CD14-positive monocyte (primary cell): ENCODE measurements at regions not wholly inside any gene's neighbourhood (a gene's known extent, or its start where the extent isn't known, plus 50 kb on each side); places are given as distances from the start of the nearest gene placed in this dataset.

Experiments
- DNase-seq, 3 donors: peaks; one replicate each; pipeline ENCODE4 v3.0.0-alpha.2; 2011 to 2022
- H2AFZ ChIP-seq: 2 replicates; pipeline ENCODE4 v1.6.0; 2012; ENCODE audit warnings: mild to moderate bottlenecking, low read depth, low read length, inconsistent platforms; ENCODE audit not compliant: insufficient read depth, poor library complexity, severe bottlenecking
- H3K27ac ChIP-seq, 2 donors: 1 replicate in 1 of 2; 2 replicates in 1 of 2; pipeline ENCODE4 v1.5.1; 2012 to 2013; ENCODE audit warnings: low read length in 2 of 2, control low read depth in 1 of 2, inconsistent platforms in 1 of 2, low read depth in 1 of 2, mild to moderate bottlenecking in 1 of 2
- H3K27me3 ChIP-seq, 2 donors: one replicate each; pipeline versions ENCODE4 v1.6.0 to v1.6.1; 2011 to 2013; ENCODE audit warnings: low read length in 2 of 2; ENCODE audit not compliant: control insufficient read depth in 2 of 2, insufficient read depth in 2 of 2
- H3K36me3 ChIP-seq, 2 donors: replicated peaks in 1 of 2; 1 replicate in 1 of 2; 2 replicates in 1 of 2; pipeline versions ENCODE4 v1.5.1 to v1.6.1; 2012 to 2013; ENCODE audit warnings: low read length in 2 of 2, control low read depth in 1 of 2, inconsistent platforms in 1 of 2, mild to moderate bottlenecking in 1 of 2; ENCODE audit not compliant: insufficient read depth in 2 of 2, control insufficient read depth in 1 of 2
- H3K4me1 ChIP-seq, 2 donors: 1 replicate in 1 of 2; 2 replicates in 1 of 2; pipeline versions ENCODE4 v1.5.1 to v1.6.1; 2012 to 2013; ENCODE audit warnings: low read length in 2 of 2, control low read depth in 1 of 2, inconsistent platforms in 1 of 2, mild to moderate bottlenecking in 1 of 2, moderate library complexity in 1 of 2; ENCODE audit not compliant: insufficient read depth in 2 of 2, control insufficient read depth in 1 of 2
- H3K4me2 ChIP-seq: replicated peaks from 2 replicates; pipeline ENCODE3; 2012; ENCODE audit warnings: low read length, moderate library complexity, mild to moderate bottlenecking; ENCODE audit not compliant: poor library complexity, severe bottlenecking; ENCODE audit errors: extremely low read depth
- H3K4me3 ChIP-seq, 3 experiments: fragments of 200-600 bp in 1 of 3; sonication (generic) in 1 of 3; replicated peaks in 1 of 3; 1 replicate in 2 of 3; 2 replicates in 1 of 3; pipeline ENCODE4 v1.5.1; 2011 to 2013; ENCODE audit warnings: low read length in 3 of 3, mild to moderate bottlenecking in 3 of 3, control low read depth in 2 of 3, low read depth in 2 of 3, inconsistent platforms in 1 of 3, moderate library complexity in 1 of 3
- H3K79me2 ChIP-seq: 2 replicates; pipeline ENCODE4 v1.6.0; 2012; ENCODE audit warnings: mild to moderate bottlenecking, control low read depth, inconsistent platforms, low read length, moderate library complexity; ENCODE audit not compliant: insufficient read depth
- H3K9ac ChIP-seq: 2 replicates; pipeline ENCODE4 v1.6.0; 2017; ENCODE audit warnings: low read length, mild to moderate bottlenecking; ENCODE audit not compliant: insufficient read depth, poor library complexity, severe bottlenecking
- H3K9me3 ChIP-seq, 2 donors: replicated peaks in 1 of 2; 1 replicate in 1 of 2; 2 replicates in 1 of 2; pipeline versions ENCODE4 v1.5.1 to v1.6.1; 2012 to 2013; ENCODE audit warnings: low read length in 2 of 2, control low read depth in 1 of 2; ENCODE audit not compliant: control insufficient read depth in 1 of 2, insufficient read depth in 1 of 2
- H4K20me1 ChIP-seq: 2 replicates; pipeline ENCODE4 v1.6.0; 2012; ENCODE audit warnings: mild to moderate bottlenecking, low read length, control low read depth, moderate library complexity; ENCODE audit not compliant: insufficient read depth
- H3K27ac Mint-ChIP-seq, 7 donors: one replicate each; pipeline ENCODE4 v1.8.0; 2020; ENCODE audit warnings: mild to moderate bottlenecking in 7 of 7, mixed read lengths in 7 of 7, moderate library complexity in 6 of 7, inconsistent platforms in 2 of 7
- H3K27me3 Mint-ChIP-seq, 3 donors: one replicate each; pipeline ENCODE4 v1.8.0; 2021 to 2022; ENCODE audit warnings: low read depth in 3 of 3, mild to moderate bottlenecking in 3 of 3, mixed read lengths in 3 of 3, moderate library complexity in 3 of 3, inconsistent platforms in 1 of 3
- H3K36me3 Mint-ChIP-seq, 2 donors: one replicate each; pipeline ENCODE4 v1.8.0; 2020; ENCODE audit warnings: mixed read lengths in 2 of 2, inconsistent platforms in 1 of 2, mild to moderate bottlenecking in 1 of 2
- H3K4me1 Mint-ChIP-seq: one replicate; pipeline ENCODE4 v1.8.0; 2020; ENCODE audit warnings: mild to moderate bottlenecking, mixed read lengths
- H3K4me3 Mint-ChIP-seq, 2 donors: one replicate each; pipeline ENCODE4 v1.8.0; 2020; ENCODE audit warnings: mild to moderate bottlenecking in 2 of 2, mixed read lengths in 2 of 2, moderate library complexity in 1 of 2
- H3K9me3 Mint-ChIP-seq, 7 donors: one replicate each; pipeline ENCODE4 v1.8.0; 2020 to 2022; ENCODE audit warnings: mixed read lengths in 7 of 7, mild to moderate bottlenecking in 6 of 7, moderate library complexity in 6 of 7, inconsistent platforms in 2 of 7
- CTCF ChIP-seq: fragments of 200-600 bp; IDR thresholded peaks from one replicate; pipeline ENCODE4 v1.8.0; 2022; ENCODE audit warnings: antibody characterized with exemption, mild to moderate bottlenecking
- WGBS: methylation state at CpG from one replicate; pipeline ENCODE4 v1.1.5; 2013; ENCODE audit warnings: missing lambda C conversion rate; ENCODE audit not compliant: insufficient coverage; 5-methylcytosine and 5-hydroxymethylcytosine counted together
- intact Hi-C, 2 donors: fragments of 100-400 bp; cut with micrococcal nuclease; formaldehyde crosslinking; loops; one replicate each; pipeline versions ENCODE4 v1.15.0 to v1.15.1; 2023

DNA sequence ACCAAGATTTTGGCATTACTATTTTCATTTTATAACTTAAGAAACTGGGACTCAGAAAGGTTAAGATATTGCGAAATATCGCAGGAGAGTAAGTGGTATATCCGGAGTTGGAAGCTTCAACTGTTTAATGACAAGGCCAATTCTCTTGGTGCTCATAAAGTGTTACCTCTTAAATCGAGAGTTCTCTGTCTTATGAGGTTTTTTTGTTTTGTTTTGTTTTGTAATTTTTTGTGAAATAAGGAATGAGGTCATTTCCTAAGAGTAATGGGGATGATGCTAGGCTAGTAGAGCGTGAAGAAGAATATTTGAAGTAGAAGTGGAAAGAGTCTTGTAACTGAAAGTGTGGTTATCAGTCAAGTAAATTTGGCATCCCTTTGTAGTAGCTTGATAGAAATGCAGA, 183.2 kb upstream of the DAB2 start:
- H3K4me1 ChIP-seq = no peaks in the 10 kb centered on the region
- H3K79me2 ChIP-seq = no peaks in the 10 kb centered on the region
- H3K27me3 ChIP-seq = no peaks in the 10 kb centered on the region
- no peaks in the 10 kb centered on the region for H3K36me3 ChIP-seq
- no peak for DNase-seq
- WGBS = 81% methylated on average over 4 of the region's 5 CpGs
- Mint-ChIP-seq H3K27ac (no peak overlapping the region), H3K9me3 (peaks cover 2 to 8% (median 4%) of the 10 kb centered on the region in 7 donors), H3K4me1 (no peaks in the 10 kb centered on the region), H3K4me3 (no peak overlapping the region), H3K27me3 (peaks cover 1 to 6% (median 1%) of the 10 kb centered on the region in 3 donors), H3K36me3 (no peaks in the 10 kb centered on the region)
- no peak overlapping the region for H3K4me2 ChIP-seq
- no peak overlapping the region for H3K9ac ChIP-seq
- no peaks in the 10 kb centered on the region for H3K9me3 ChIP-seq
- H4K20me1 ChIP-seq = no peaks in the 10 kb centered on the region
- TF ChIP-seq CTCF = no peak
- H2AFZ ChIP-seq = no peak overlapping the region
- no peak overlapping the region for H3K27ac ChIP-seq
- intact Hi-C loops = no loop called here
- H3K4me3 ChIP-seq = no peak overlapping the region

- DNase-seq = no peak
- Histone ChIP-seq H3K27ac (no peak overlapping the region), H3K79me2 (no peaks in the 10 kb centered on the region), H3K4me2 (no peak overlapping the region), H3K9ac (no peak overlapping the region), H3K4me1 (no peaks in the 10 kb centered on the region), H3K9me3 (no peaks in the 10 kb centered on the region), H2AFZ (no peak overlapping the region), H3K27me3 (no peaks in the 10 kb centered on the region), H3K36me3 (no peaks in the 10 kb centered on the region), H4K20me1 (no peaks in the 10 kb centered on the region), H3K4me3 (no peak overlapping the region)
- Mint-ChIP-seq H3K36me3 (no peaks in the 10 kb centered on the region), H3K9me3 (peaks cover 2 to 8% (median 4%) of the 10 kb centered on the region in 7 donors), H3K4me1 (no peaks in the 10 kb centered on the region), H3K27me3 (peaks cover 1 to 7% (median 1%) of the 10 kb centered on the region in 3 donors), H3K4me3 (no peak overlapping the region), H3K27ac (no peak overlapping the region)
- no peak for TF ChIP-seq CTCF
- intact Hi-C loops = no loop called here
- no CpG with 5 or more reads among the region's 2 CpGs for WGBS
These were observed 181.8 kb upstream of the DAB2 start for GRCh38 chr5:39606591-39606990.
